Spleen (tissue), 3 donors: ENCODE measurements at regions not wholly inside any gene's neighbourhood (a gene's known extent, or its start where the extent isn't known, plus 50 kb on each side); places are given as distances from the start of the nearest gene placed in this dataset.

ENCODE experiments used
- POLR2A ChIP-seq, 3 donors: fragments of 450-650 bp; IDR thresholded peaks; one replicate each; pipeline ENCODE4 v1.5.1; 2017; ENCODE audit warnings: antibody characterized with exemption in 3 of 3, mild to moderate bottlenecking in 1 of 3
- POLR2AphosphoS5 ChIP-seq, 3 donors: sonication (generic); formaldehyde crosslinking; IDR thresholded peaks; one replicate each; pipeline ENCODE4 v1.5.1; 2017; ENCODE audit warnings: antibody characterized with exemption in 3 of 3

- TF ChIP-seq POLR2A (IDR thresholded peaks at IDR 0.05), result no peak
- no peak for TF ChIP-seq POLR2AphosphoS5 (IDR thresholded peaks at IDR 0.05)
Observed at GRCh38 chr10:35908451-35908850, 266.4 kb upstream of the FZD8 start.
